GM04504 (cell line): ENCODE measurements at regions not wholly inside any gene's neighbourhood (a gene's known extent, or its start where the extent isn't known, plus 50 kb on each side); places are given as distances from the start of the nearest gene placed in this dataset.
A peak's percentile ranks its signal among the peaks of the same experiment; 100 is the strongest.
"Not testable (repeated sequence)": the region's sequence is repeated elsewhere in the genome, so short reads cannot be mapped to it uniquely, and the experiment has no call there.

Experiments
- DNase-seq: peaks from one replicate; pipeline ENCODE4 v3.0.0-alpha.2; 2012; ENCODE audit warnings: low read depth

GRCh38 chr16:9141813-9142212 lies 50.4 kb downstream of the HAPSTR1 start:
- DNase-seq = no peak

DNA sequence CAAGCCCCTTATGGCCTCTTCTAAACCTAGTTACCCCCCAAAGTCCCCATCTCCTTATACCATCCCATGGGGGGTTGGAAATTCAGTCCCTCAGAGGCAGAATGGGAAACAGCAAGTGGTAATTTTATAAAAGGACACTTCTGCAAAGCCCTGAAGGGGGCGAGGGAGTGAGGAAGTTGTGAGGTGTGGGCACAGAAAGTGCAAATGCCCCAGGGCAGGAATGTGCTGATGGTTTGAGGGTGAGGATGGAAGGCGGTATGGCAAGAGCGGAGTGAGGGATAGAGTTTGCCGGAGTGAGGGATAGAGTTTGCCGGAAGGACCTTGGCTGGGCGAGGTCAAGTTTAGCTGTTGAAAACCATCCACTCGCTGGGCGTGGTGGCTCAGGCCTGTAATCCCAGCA lies 52.7 kb downstream of the HAPSTR1 start:
- DNase-seq = no peak

- DNase-seq = no peak
Measured at GRCh38 chr16:9148374-9149015, 57.1 kb downstream of the HAPSTR1 start.

- DNase-seq = no peak
Measured at GRCh38 chr16:9151074-9151473, 59.6 kb downstream of the HAPSTR1 start.

DNA sequence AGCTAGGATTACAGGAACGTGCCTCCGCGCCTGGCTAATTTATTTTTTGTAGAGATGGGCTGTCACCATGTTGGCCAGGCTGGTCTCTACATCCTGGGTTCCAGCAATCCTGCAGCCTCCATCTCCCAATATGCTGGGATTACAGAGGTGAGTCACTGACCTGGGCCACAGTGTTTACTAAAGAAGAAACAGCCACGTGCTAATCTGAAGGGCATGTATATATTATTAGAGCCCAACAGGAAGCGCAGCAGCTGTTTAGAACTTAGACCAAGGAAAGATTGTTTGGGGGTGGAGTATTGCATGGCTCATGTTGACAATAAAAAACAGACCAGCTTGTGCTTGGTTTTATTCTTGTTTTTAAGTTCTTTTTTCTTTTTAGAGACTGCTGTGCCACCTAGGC lies 60.2 kb downstream of the HAPSTR1 start:
- DNase-seq = peak; percentile 15

GRCh38 chr16:9152649-9153501 lies 61.4 kb downstream of the HAPSTR1 start:
- no peak for DNase-seq

- DNase-seq = no peak
Measured at GRCh38 chr16:9153502-9153864, 62.0 kb downstream of the HAPSTR1 start.

DNA sequence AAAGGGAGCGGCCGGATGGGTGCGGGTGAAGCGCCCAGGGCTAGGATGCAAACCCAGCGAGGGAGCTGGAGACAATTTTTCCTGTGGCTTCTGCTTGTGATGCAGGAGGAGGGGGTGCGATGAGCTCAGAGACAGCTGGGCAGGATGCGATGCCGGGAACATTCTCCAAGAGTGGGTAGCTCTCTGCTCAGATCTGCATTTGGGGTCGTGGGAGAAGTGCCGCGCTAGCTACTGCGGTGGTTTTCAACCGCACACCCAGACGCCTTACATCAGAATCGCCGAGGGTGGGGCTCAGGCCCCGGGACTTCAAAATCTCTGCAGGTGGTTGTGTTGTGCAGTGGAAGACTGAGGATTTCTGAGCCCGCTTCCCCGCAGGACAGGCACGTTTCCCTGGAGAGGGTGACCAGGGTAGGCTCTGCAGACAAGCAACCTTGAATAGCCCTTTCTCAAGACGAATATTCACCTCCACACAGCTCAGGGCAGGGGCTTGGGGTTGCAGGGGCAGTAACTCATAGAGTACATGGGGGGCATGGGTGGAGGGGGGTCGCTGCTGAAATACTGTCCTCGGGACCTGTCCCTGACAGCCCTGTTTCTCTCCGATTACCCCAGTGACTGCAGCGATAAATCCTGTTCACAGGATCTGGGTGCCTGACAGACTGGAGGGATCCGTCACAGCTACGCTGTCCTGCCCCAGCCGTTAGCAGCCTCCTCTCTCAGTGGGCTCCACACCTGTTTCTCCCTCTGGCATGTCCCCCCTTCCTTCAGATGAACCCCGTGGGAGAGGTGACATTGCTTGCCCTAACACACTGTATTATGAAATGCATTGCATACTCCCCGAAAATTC lies 63.3 kb downstream of the HAPSTR1 start:
- DNase-seq = no peak

DNA sequence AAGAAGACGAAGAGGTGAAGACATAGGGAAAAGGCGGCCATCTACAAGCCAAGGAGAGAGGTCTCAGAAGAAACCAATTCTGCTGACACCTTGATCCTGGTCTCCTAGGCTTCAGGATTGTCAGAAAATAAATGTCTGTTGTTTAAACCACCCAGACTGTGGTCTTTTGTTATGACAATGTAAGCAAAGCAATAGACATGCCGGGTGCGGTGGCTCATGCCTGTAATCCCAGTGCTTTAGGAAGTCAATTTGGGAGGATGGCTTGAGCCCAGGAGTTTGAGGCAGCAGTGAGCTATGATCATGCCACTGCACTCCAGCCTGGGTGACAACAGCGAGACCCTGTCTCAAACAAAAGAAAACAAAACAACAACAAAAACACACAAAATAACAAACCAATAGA lies 64.4 kb downstream of the HAPSTR1 start:
- no peak for DNase-seq

DNA sequence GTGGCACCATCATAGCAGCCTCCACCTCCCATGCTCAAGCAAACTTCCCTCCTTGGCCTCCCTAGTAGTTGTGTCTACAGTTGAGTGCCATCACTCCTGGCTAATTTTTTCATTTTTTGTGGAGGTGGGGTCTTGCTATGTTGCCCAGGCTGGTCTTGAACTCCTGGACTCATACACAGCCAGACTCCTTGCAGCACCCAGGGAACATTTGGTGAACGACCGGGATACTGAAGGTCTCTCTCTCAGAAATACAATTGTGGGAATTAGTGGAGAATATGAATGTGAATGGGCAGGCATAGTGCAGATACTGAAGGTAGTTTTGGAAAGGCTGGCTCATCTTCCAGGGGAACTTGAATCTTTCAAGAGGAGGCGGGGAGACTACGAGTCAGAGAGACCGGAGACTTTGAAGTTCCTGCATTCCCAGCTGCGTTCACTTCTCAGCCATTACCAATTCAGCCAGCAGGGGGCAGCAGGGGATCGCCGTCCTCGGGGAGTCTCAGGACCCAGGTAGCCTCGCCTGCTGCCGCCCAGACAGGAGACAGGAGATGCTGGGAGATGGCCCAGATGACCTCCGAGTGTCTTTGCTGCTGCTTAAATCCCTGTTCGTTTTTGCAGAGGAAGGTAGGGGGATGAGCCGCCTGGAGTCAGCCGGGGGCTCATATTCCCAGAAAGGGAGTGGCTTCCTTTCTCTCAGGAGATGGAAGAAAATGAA lies 68.6 kb downstream of the HAPSTR1 start:
- peak; percentile 27 for DNase-seq

GRCh38 chr16:9160551-9160911 lies 69.1 kb downstream of the HAPSTR1 start:
- no peak for DNase-seq

DNA sequence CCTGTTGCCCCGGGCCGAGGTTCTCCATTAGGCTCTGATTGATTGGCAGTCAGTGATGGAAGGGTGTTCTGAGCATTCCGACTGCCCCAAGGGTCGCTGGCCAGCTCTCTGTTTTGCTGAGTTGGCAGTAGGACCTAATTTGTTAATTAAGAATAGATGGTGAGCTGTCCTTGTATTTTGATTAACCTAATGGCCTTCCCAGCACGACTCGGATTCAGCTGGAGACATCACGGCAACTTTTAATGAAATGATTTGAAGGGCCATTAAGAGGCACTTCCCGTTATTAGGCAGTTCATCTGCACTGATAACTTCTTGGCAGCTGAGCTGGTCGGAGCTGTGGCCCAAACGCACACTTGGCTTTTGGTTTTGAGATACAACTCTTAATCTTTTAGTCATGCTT lies 74.2 kb downstream of the HAPSTR1 start:
- DNase-seq = no peak

- not testable (repeated sequence) for DNase-seq
Measured at GRCh38 chr16:9166326-9166993, 75.0 kb downstream of the HAPSTR1 start.

DNA sequence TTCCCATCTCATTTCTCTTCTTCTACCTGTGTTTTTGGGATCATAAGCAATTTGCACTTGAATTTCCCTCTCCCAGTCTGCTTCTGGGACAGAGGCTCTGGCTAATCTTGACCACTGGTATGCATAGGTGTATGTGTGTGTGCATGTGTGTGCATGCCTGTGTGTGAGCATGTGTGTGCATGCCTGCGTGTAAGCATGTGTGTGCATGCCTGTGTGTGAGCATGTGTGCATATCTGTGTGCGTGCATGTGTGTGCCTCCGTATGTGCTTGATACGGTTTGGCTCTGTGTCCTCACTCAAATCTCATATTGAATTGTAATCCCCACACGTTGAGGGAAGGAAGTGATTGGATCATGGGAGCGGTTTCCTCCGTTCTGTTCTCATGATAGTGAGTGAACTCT lies 77.7 kb downstream of the HAPSTR1 start:
- DNase-seq = no peak

- no peak for DNase-seq
Measured at GRCh38 chr16:9170470-9170869, 79.0 kb downstream of the HAPSTR1 start.

DNA sequence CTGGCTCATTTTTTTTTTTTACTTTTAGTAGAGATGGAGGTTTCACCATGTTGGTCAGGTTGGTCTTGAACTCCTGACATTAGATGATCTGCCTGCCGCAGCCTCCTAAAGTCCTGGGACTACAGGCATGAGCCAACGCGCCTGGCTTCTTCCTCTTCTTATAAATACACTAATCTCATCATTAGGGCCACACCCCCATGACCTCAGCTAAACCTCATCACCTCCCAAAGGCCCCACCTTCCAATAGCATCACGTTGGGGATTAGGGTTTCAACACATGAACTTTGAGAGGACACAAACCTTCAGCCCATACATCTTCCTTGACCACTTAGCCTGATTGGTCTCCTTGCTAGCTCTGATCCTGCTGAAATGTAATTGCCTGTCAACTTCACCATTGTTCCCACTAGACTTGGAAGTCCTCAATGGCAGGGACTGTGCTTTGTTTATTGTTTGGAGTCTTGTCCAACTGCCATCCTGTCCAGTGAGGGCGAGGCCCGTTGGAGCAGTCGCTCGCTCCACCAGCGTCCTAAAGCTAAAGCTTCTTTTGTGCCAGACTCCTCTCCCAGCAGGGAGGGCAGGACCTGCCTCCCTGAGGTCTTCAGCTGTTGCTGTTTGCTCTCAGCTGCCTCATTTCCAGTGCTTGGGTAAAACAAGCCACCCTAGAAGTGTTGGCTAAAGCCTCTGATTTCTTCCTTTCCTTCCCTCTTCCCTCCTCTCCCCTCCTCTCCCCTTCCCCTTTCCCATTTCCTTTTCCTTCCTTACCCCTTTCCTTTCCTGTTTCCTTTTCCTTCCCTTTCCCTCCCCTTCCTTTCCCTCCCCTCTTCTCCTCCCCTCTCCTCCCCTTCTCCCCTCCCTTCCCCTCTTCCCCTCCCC lies 85.3 kb downstream of the HAPSTR1 start:
- no peak for DNase-seq

DNA sequence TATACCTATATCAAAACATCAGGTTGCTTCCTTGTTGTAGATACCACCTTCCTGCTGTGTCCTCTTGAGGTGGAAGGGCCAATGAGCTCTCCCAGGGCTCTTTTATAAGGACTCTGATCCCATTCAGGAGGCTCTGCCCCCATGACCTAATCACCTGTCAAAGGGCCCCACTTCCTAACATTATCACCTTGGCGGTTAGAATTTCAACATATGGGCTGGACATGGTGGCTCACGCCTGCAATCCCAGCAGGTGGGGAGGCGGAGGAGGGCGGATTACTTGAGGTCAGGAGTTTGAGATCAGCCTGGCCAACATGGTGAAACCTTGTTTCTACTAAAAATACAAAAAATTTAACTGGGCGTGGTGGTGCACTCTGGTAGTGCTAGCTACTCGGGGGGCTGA lies 86.4 kb downstream of the HAPSTR1 start:
- no peak for DNase-seq

DNA sequence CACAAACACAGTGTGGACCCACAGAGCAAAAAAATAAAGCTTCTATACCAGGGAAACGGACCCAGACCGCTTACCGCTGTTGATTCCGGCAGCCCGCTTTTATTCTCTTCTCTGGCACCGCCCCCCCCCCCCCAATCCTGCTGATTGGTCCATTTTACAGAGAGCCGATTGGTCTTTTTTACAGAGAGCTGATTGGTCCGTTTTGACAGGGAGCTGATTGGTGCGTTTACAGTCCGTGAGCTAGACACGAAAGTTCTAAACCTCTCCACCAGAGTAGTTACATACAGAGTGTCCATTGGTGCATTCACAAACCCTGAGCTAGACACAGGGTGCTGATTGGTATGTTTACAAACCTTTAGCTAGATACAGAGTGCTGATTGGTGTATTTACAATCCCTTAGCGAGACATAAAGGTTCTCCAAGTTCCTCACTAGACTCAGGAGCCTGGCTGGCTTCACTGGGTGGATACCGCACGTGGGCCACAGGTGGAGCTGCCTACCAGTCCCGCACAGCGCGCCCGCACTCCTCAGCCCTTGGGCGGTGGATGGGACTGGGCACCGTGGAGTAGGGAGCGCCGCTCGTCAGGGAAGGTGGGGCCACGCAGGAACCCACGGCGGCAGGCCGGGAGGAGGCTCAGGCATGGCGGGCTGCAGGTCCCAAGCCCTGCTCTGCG lies 92.4 kb downstream of the HAPSTR1 start:
- DNase-seq = no peak

DNA sequence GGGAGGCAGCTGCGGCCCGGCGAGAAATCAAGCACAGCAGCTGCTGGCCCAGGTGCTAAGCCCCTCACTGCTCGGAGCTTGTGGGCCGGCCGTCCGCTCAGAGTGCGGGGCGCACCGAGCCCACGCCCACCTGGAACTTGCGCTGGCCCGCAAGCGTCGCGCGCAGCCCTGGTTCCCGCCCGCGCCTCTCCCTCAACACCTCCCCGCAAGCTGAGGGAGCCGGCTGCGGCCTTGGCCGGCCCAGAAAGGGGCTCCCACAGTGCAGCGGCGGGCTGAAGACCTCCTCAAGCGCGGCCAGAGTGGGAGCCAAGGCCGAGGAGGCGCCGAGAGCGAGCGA lies 92.9 kb downstream of the HAPSTR1 start:
- DNase-seq = no peak

- no peak for DNase-seq
Measured at GRCh38 chr16:9185381-9185780, 93.9 kb downstream of the HAPSTR1 start.
